H9 (cell line): ENCODE measurements at regions not wholly inside any gene's neighbourhood (a gene's known extent, or its start where the extent isn't known, plus 50 kb on each side); places are given as distances from the start of the nearest gene placed in this dataset.

ENCODE experiments used
- DNase-seq: peaks from one replicate; pipeline ENCODE4 v3.0.0-alpha.2; 2017
- H2AFZ ChIP-seq: one replicate; pipeline ENCODE4 v1.6.1; 2013; ENCODE audit warnings: mild to moderate bottlenecking, low read length, control low read depth, moderate library complexity
- H2AK5ac ChIP-seq: 2 replicates; pipeline ENCODE4 v1.6.1; 2013; ENCODE audit warnings: low read length, control low read depth, mixed read lengths; ENCODE audit not compliant: insufficient read length
- H2BK120ac ChIP-seq: one replicate; pipeline ENCODE4 v1.6.1; 2013; ENCODE audit warnings: low read depth, mild to moderate bottlenecking, low read length, control low read depth, inconsistent platforms; ENCODE audit not compliant: poor library complexity, severe bottlenecking
- H2BK12ac ChIP-seq: 2 replicates; pipeline ENCODE4 v1.6.1; 2013; ENCODE audit warnings: low read length, control low read depth, mixed read lengths, low read depth; ENCODE audit not compliant: insufficient read length
- H2BK15ac ChIP-seq: 2 replicates; pipeline ENCODE4 v1.6.1; 2013; ENCODE audit warnings: low read depth, low read length, control low read depth
- H2BK20ac ChIP-seq: one replicate; pipeline ENCODE4 v1.6.1; 2013; ENCODE audit warnings: low read depth, mild to moderate bottlenecking, low read length, control low read depth, inconsistent platforms; ENCODE audit not compliant: poor library complexity, severe bottlenecking
- H2BK5ac ChIP-seq: 2 replicates; pipeline ENCODE4 v1.6.1; 2013; ENCODE audit warnings: low read length, control low read depth, mixed read lengths; ENCODE audit not compliant: insufficient read length
- H3K14ac ChIP-seq: 2 replicates; pipeline ENCODE4 v1.6.1; 2013; ENCODE audit warnings: low read length, control low read depth; ENCODE audit not compliant: insufficient read depth
- H3K18ac ChIP-seq: 2 replicates; pipeline ENCODE4 v1.6.1; 2013; ENCODE audit warnings: low read depth, mild to moderate bottlenecking, mixed read lengths, low read length, control low read depth; ENCODE audit not compliant: insufficient read length
- H3K23ac ChIP-seq: 2 replicates; pipeline ENCODE4 v1.6.1; 2013; ENCODE audit warnings: low read length, control low read depth, mixed read lengths, low read depth; ENCODE audit not compliant: insufficient read length
- H3K23me2 ChIP-seq: 2 replicates; pipeline ENCODE4 v1.6.1; 2013; ENCODE audit warnings: low read depth, mild to moderate bottlenecking, mixed read lengths, low read length, control low read depth; ENCODE audit not compliant: insufficient read length, poor library complexity, severe bottlenecking
- H3K27ac ChIP-seq: 2 replicates; pipeline ENCODE4 v1.5.1; 2013; ENCODE audit warnings: low read length, control low read depth, mixed read lengths, low read depth; ENCODE audit not compliant: insufficient read length
- H3K27me3 ChIP-seq: 2 replicates; pipeline ENCODE4 v1.6.1; 2013; ENCODE audit warnings: low read length, control low read depth, inconsistent platforms; ENCODE audit not compliant: insufficient read depth
- H3K4ac ChIP-seq: 2 replicates; pipeline ENCODE4 v1.6.1; 2013; ENCODE audit warnings: low read depth, mild to moderate bottlenecking, control low read depth, inconsistent platforms, low read length, moderate library complexity
- H3K4me1 ChIP-seq: 2 replicates; pipeline ENCODE4 v1.6.1; 2013; ENCODE audit warnings: low read length, control low read depth, inconsistent platforms; ENCODE audit not compliant: insufficient read depth
- H3K4me2 ChIP-seq: 2 replicates; pipeline ENCODE4 v1.6.1; 2013; ENCODE audit warnings: low read length, control low read depth, mixed read lengths; ENCODE audit not compliant: insufficient read length, insufficient read depth
- H3K56ac ChIP-seq: 2 replicates; pipeline ENCODE4 v1.6.1; 2013; ENCODE audit warnings: low read depth, mild to moderate bottlenecking, mixed read lengths, low read length, control low read depth; ENCODE audit not compliant: insufficient read length
- H3K79me1 ChIP-seq: 2 replicates; pipeline ENCODE4 v1.6.1; 2013; ENCODE audit warnings: low read depth, mild to moderate bottlenecking, moderate library complexity, low read length, control low read depth, inconsistent platforms; ENCODE audit not compliant: insufficient read depth, poor library complexity, severe bottlenecking
- H3K79me2 ChIP-seq: 2 replicates; pipeline ENCODE4 v1.6.1; 2013; ENCODE audit warnings: low read length, control low read depth, inconsistent platforms; ENCODE audit not compliant: insufficient read depth
- H3K9ac ChIP-seq: 2 replicates; pipeline ENCODE4 v1.6.1; 2013; ENCODE audit warnings: low read length, control low read depth, mixed read lengths; ENCODE audit not compliant: insufficient read length; ENCODE audit errors: extremely low read depth
- H3K9me3 ChIP-seq: one replicate; pipeline ENCODE4 v1.6.1; 2013; ENCODE audit warnings: low read depth, low read length, inconsistent platforms; ENCODE audit not compliant: control insufficient read depth
- H3T11ph ChIP-seq: one replicate; pipeline ENCODE4 v1.6.1; 2013; ENCODE audit warnings: mild to moderate bottlenecking, low read length, control low read depth, inconsistent platforms
- H4K20me1 ChIP-seq: one replicate; pipeline ENCODE4 v1.6.1; 2013; ENCODE audit not compliant: control insufficient read depth, insufficient read length, insufficient read depth
- H4K5ac ChIP-seq: 2 replicates; pipeline ENCODE4 v1.6.1; 2013; ENCODE audit warnings: low read depth, mild to moderate bottlenecking, mixed read lengths, low read length, control low read depth; ENCODE audit not compliant: insufficient read length
- H4K8ac ChIP-seq: replicated peaks from 2 replicates; pipeline ENCODE4 v1.6.1; 2013; ENCODE audit warnings: low read length, control low read depth, mixed read lengths, low read depth; ENCODE audit not compliant: insufficient read length
- H4K91ac ChIP-seq: 2 replicates; pipeline ENCODE4 v1.6.1; 2013; ENCODE audit warnings: low read depth, mild to moderate bottlenecking, moderate library complexity, mixed read lengths, low read length, control low read depth; ENCODE audit not compliant: insufficient read length
- H3K27ac Mint-ChIP-seq, 3 experiments: 2 replicates in 2 of 3; 3 replicates in 1 of 3; pipeline ENCODE4 v1.8.0; 2020 to 2021; ENCODE audit warnings: mixed read lengths in 3 of 3, mild to moderate bottlenecking in 1 of 3, moderate library complexity in 1 of 3
- H3K27me3 Mint-ChIP-seq: 2 replicates; pipeline ENCODE4 v1.8.0; 2021; ENCODE audit warnings: low read depth, mild to moderate bottlenecking, moderate library complexity, mixed read lengths
- H3K36me3 Mint-ChIP-seq, 3 experiments: 2 replicates in 2 of 3; 3 replicates in 1 of 3; pipeline ENCODE4 v1.8.0; 2020 to 2021; ENCODE audit warnings: low read depth in 3 of 3, mixed read lengths in 3 of 3; ENCODE audit not compliant: insufficient read depth in 1 of 3
- H3K4me1 Mint-ChIP-seq, 2 experiments: 2 replicates each; pipeline ENCODE4 v1.8.0; 2020; ENCODE audit warnings: mixed read lengths in 2 of 2
- H3K4me3 Mint-ChIP-seq, 2 experiments: 2 replicates in 1 of 2; 3 replicates in 1 of 2; pipeline ENCODE4 v1.8.0; 2020 to 2021; ENCODE audit warnings: mild to moderate bottlenecking in 2 of 2, mixed read lengths in 2 of 2, moderate library complexity in 1 of 2
- H3K9me3 Mint-ChIP-seq, 2 experiments: 2 replicates in 1 of 2; 3 replicates in 1 of 2; pipeline ENCODE4 v1.8.0; 2020; ENCODE audit warnings: mild to moderate bottlenecking in 2 of 2, mixed read lengths in 2 of 2, moderate library complexity in 1 of 2
- WGBS: extraction: QIAGEN DNeasy Blood & Tissue Kit; methylation state at CpG from one replicate; pipeline ENCODE4 v1.1.7; 2013; ENCODE audit warnings: missing lambda C conversion rate, low lambda C conversion rate, mixed read lengths; ENCODE audit not compliant: insufficient read length; ENCODE audit errors: extremely low coverage; 5-methylcytosine and 5-hydroxymethylcytosine counted together
- TF ChIP-seq, protein P1 (sequence below): fragments of 200-600 bp; sonication (generic); conservative IDR thresholded peaks from 3 replicates; pipeline ENCODE4 v1.8.0; 2021; ENCODE audit warnings: antibody characterized with exemption, mild to moderate bottlenecking

DNA sequence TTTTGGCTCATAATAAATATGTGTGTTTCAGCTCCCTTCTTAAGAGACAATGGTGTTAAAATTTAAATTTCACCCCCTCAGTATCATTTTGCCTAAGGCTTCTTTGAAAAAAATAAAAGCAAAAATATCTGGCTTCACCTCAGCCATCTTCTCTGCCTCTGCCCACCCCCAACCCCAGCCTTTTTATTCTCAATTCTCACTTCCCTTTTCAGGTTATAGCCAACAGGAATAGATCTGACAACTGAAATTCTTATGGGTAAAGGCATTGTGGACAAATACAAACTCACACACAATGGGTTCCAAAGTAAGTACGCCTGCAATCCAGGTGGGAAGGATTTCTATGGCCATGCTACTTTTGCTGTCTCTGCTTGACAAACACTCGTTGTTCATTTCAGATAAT is 399.0 kb upstream of the ARRDC4 start:
- TF ChIP-seq, protein P1, sequence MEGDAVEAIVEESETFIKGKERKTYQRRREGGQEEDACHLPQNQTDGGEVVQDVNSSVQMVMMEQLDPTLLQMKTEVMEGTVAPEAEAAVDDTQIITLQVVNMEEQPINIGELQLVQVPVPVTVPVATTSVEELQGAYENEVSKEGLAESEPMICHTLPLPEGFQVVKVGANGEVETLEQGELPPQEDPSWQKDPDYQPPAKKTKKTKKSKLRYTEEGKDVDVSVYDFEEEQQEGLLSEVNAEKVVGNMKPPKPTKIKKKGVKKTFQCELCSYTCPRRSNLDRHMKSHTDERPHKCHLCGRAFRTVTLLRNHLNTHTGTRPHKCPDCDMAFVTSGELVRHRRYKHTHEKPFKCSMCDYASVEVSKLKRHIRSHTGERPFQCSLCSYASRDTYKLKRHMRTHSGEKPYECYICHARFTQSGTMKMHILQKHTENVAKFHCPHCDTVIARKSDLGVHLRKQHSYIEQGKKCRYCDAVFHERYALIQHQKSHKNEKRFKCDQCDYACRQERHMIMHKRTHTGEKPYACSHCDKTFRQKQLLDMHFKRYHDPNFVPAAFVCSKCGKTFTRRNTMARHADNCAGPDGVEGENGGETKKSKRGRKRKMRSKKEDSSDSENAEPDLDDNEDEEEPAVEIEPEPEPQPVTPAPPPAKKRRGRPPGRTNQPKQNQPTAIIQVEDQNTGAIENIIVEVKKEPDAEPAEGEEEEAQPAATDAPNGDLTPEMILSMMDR: no peak
- Mint-ChIP-seq H3K4me3 (no peak overlapping the region), H3K36me3 (no peaks in the 10 kb centered on the region), H3K27ac (no peak overlapping the region), H3K27me3 (no peaks in the 10 kb centered on the region; the same call in 1 of the 2 replicates), H3K9me3 (no peaks in the 10 kb centered on the region), H3K4me1 (no peaks in the 10 kb centered on the region)
- no peak overlapping the region for H3K9ac ChIP-seq
- no peaks in the 10 kb centered on the region for H3K23me2 ChIP-seq
- no peaks in the 10 kb centered on the region for H3K27me3 ChIP-seq
- no peak overlapping the region for H4K5ac ChIP-seq
- H2BK15ac ChIP-seq: no peak overlapping the region
- no CpG with 5 or more reads among the region's 2 CpGs for WGBS
- no peak overlapping the region for H3K18ac ChIP-seq
- H2BK12ac ChIP-seq: no peak overlapping the region
- no peaks in the 10 kb centered on the region for H3K4me1 ChIP-seq
- no peaks in the 10 kb centered on the region for H3K9me3 ChIP-seq
- no peak overlapping the region for H4K8ac ChIP-seq
- DNase-seq: no peak
- H3K14ac ChIP-seq: no peak overlapping the region
- H3K27ac ChIP-seq: no peak overlapping the region
- H2AFZ ChIP-seq: no peak overlapping the region
- no peak overlapping the region for H3K4ac ChIP-seq
- no peak overlapping the region for H2BK5ac ChIP-seq
- H2BK20ac ChIP-seq: no peak overlapping the region
- no peak overlapping the region for H2AK5ac ChIP-seq
- H4K91ac ChIP-seq: no peak overlapping the region
- H3K56ac ChIP-seq: no peak overlapping the region
- no peak overlapping the region for H3T11ph ChIP-seq
- no peaks in the 10 kb centered on the region for H4K20me1 ChIP-seq
- no peak overlapping the region for H3K4me2 ChIP-seq
- H2BK120ac ChIP-seq: no peak overlapping the region
- no peaks in the 10 kb centered on the region for H3K79me2 ChIP-seq
- H3K23ac ChIP-seq: no peak overlapping the region
- H3K79me1 ChIP-seq: no peaks in the 10 kb centered on the region
